ENCODE measurements at regions not wholly inside any gene's neighbourhood (a gene's known extent, or its start where the extent isn't known, plus 50 kb on each side); places are given as distances from the start of the nearest gene placed in this dataset.

GRCh38 chr12:30164382-30165318 lies 380.9 kb upstream of the TMTC1 start:
- TF ChIP-seq CTCF (IDR thresholded peaks at IDR 0.05; ENCODE audit: low read depth, low read length, missing input control) = no peak
- no peak for TF ChIP-seq RAD21 (IDR thresholded peaks at IDR 0.05)
- TF ChIP-seq REST (IDR thresholded peaks at IDR 0.05) = no peak
- no peak for TF ChIP-seq FOXA1 (IDR thresholded peaks at IDR 0.05)
- no peak for TF ChIP-seq TAF1 (conservative IDR thresholded peaks at IDR 0.05)
- TF ChIP-seq EGR1 (IDR thresholded peaks at IDR 0.05; ENCODE audit: low read depth in 2 of 2) = no peak
- TF ChIP-seq SP1 (IDR thresholded peaks at IDR 0.05) = no peak
- no peak for TF ChIP-seq NR2F2 (IDR thresholded peaks at IDR 0.05)
- TF ChIP-seq JUND (IDR thresholded peaks at IDR 0.05) = no peak
- no peak for TF ChIP-seq MAX (IDR thresholded peaks at IDR 0.05)
- no peak for TF ChIP-seq YY1 (IDR thresholded peaks at IDR 0.05)
- no peak for TF ChIP-seq GABPA (IDR thresholded peaks at IDR 0.05 in 1 of 2, conservative IDR thresholded peaks at IDR 0.05 in 1 of 2)
- TF ChIP-seq ATF3 (IDR thresholded peaks at IDR 0.05) = no peak
- TF ChIP-seq ZBTB33 (IDR thresholded peaks at IDR 0.05) = no peak
